Liver (tissue), 8 donors: ENCODE measurements at regions not wholly inside any gene's neighbourhood (a gene's known extent, or its start where the extent isn't known, plus 50 kb on each side); places are given as distances from the start of the nearest gene placed in this dataset.

ENCODE experiments used
- DNase-seq: peaks from one replicate; pipeline ENCODE4 v3.0.0-alpha.2; 2017; ENCODE audit warnings: low spot score
- H3K27ac ChIP-seq, 2 donors: one replicate each; pipeline ENCODE4 v1.7.0; 2013; ENCODE audit warnings: inconsistent platforms in 2 of 2, low read length in 2 of 2, control low read depth in 1 of 2, low read depth in 1 of 2, mild to moderate bottlenecking in 1 of 2
- H3K27me3 ChIP-seq, 4 donors: one replicate each; pipeline versions ENCODE4 v1.6.1 to v1.7.0; 2013; ENCODE audit warnings: low read length in 3 of 4, inconsistent platforms in 1 of 4, mild to moderate bottlenecking in 1 of 4, moderate library complexity in 1 of 4; ENCODE audit not compliant: control insufficient read depth in 4 of 4, insufficient read depth in 4 of 4
- H3K36me3 ChIP-seq, 4 donors: one replicate each; pipeline versions ENCODE4 v1.6.1 to v1.7.0; 2013; ENCODE audit warnings: low read length in 3 of 4, mild to moderate bottlenecking in 3 of 4, low read depth in 1 of 4, moderate library complexity in 1 of 4; ENCODE audit not compliant: control insufficient read depth in 4 of 4, insufficient read depth in 3 of 4
- H3K4me1 ChIP-seq, 4 donors: one replicate each; pipeline versions ENCODE4 v1.6.1 to v1.7.0; 2013; ENCODE audit warnings: low read length in 3 of 4, mild to moderate bottlenecking in 3 of 4, moderate library complexity in 1 of 4; ENCODE audit not compliant: control insufficient read depth in 4 of 4, insufficient read depth in 4 of 4
- H3K4me3 ChIP-seq, 3 donors: one replicate each; pipeline versions ENCODE4 v1.6.1 to v1.7.0; 2013; ENCODE audit warnings: low read length in 3 of 3, control low read depth in 1 of 3, low read depth in 1 of 3, mild to moderate bottlenecking in 1 of 3
- H3K9ac ChIP-seq, 2 donors: one replicate each; pipeline ENCODE4 v1.7.0; 2013; ENCODE audit warnings: low read length in 2 of 2, mild to moderate bottlenecking in 2 of 2, moderate library complexity in 2 of 2, control low read depth in 1 of 2, low read depth in 1 of 2
- H3K9me3 ChIP-seq, 4 donors: one replicate each; pipeline versions ENCODE4 v1.6.1 to v1.7.0; 2013; ENCODE audit warnings: low read length in 3 of 4; ENCODE audit not compliant: control insufficient read depth in 4 of 4
- CTCF ChIP-seq: fragments of 150-350 bp; IDR thresholded peaks from 2 replicates; pipeline ENCODE4 v1.5.1; 2017; ENCODE audit warnings: improper control_type of control experiment, low read depth, low read length; ENCODE audit not compliant: missing input control
- EGR1 ChIP-seq, 2 donors: IDR thresholded peaks; 2 replicates each; pipeline ENCODE4 v1.6.1; 2016 to 2018; ENCODE audit warnings: antibody characterized with exemption in 2 of 2, low read depth in 2 of 2
- FOXA1 ChIP-seq: IDR thresholded peaks from 2 replicates; pipeline ENCODE4 v1.6.1; 2016; ENCODE audit warnings: antibody characterized with exemption
- FOXA2 ChIP-seq: IDR thresholded peaks from 2 replicates; pipeline ENCODE4 v1.6.1; 2016; ENCODE audit warnings: antibody characterized with exemption
- GABPA ChIP-seq, 2 donors: IDR thresholded peaks in 1 of 2; conservative IDR thresholded peaks in 1 of 2; 2 replicates each; pipeline ENCODE4 v1.6.1; 2016; ENCODE audit warnings: antibody characterized with exemption in 2 of 2, mild to moderate bottlenecking in 1 of 2, moderate library complexity in 1 of 2
- HNF4A ChIP-seq, 2 donors: conservative IDR thresholded peaks; 2 replicates each; pipeline ENCODE4 v1.6.1; 2016; ENCODE audit warnings: antibody characterized with exemption in 2 of 2, mild to moderate bottlenecking in 2 of 2
- HNF4G ChIP-seq: IDR thresholded peaks from 2 replicates; pipeline ENCODE4 v1.6.1; 2016; ENCODE audit warnings: antibody characterized with exemption
- JUND ChIP-seq, 2 donors: IDR thresholded peaks; 2 replicates each; pipeline ENCODE4 v1.6.1; 2016; ENCODE audit warnings: antibody characterized with exemption in 2 of 2
- NR2F2 ChIP-seq: IDR thresholded peaks from 2 replicates; pipeline ENCODE4 v1.6.1; 2016; ENCODE audit warnings: antibody characterized with exemption
- RAD21 ChIP-seq, 2 donors: IDR thresholded peaks; 2 replicates each; pipeline ENCODE4 v1.6.1; 2016; ENCODE audit warnings: antibody characterized with exemption in 2 of 2, mild to moderate bottlenecking in 2 of 2
- RXRA ChIP-seq, 2 donors: IDR thresholded peaks; 2 replicates each; pipeline ENCODE4 v1.6.1; 2017 to 2018; ENCODE audit warnings: antibody characterized with exemption in 2 of 2, mild to moderate bottlenecking in 1 of 2
- SP1 ChIP-seq: IDR thresholded peaks from 2 replicates; pipeline ENCODE4 v1.6.1; 2018; ENCODE audit warnings: antibody characterized with exemption, mild to moderate bottlenecking
- TAF1 ChIP-seq: conservative IDR thresholded peaks from 2 replicates; pipeline ENCODE4 v1.6.1; 2016; ENCODE audit warnings: antibody characterized with exemption, mild to moderate bottlenecking
- YY1 ChIP-seq: IDR thresholded peaks from 2 replicates; pipeline ENCODE4 v1.6.1; 2016; ENCODE audit warnings: antibody characterized with exemption, mild to moderate bottlenecking
- ZBTB33 ChIP-seq: IDR thresholded peaks from 2 replicates; pipeline ENCODE4 v1.6.1; 2016; ENCODE audit warnings: antibody characterized with exemption
- WGBS: extraction: QIAGEN DNeasy Blood & Tissue Kit; methylation state at CpG from one replicate; pipeline ENCODE4 v1.1.7; 2013; 5-methylcytosine and 5-hydroxymethylcytosine counted together
- TF ChIP-seq, protein P1 (sequence below): IDR thresholded peaks from 2 replicates; pipeline ENCODE4 v1.6.1; 2016; ENCODE audit warnings: antibody characterized with exemption
- TF ChIP-seq, protein P2 (sequence below): IDR thresholded peaks from 2 replicates; pipeline ENCODE4 v1.6.1; 2016; ENCODE audit warnings: antibody characterized with exemption, mild to moderate bottlenecking
- TF ChIP-seq, protein P3 (sequence below): IDR thresholded peaks from 2 replicates; pipeline ENCODE4 v1.6.1; 2016; ENCODE audit warnings: antibody characterized with exemption
- donor health status: healthy.
- donor health status: healthy.
- donor health status: healthy.
- donor health status: healthy.
- donor health status: healthy.

DNA sequence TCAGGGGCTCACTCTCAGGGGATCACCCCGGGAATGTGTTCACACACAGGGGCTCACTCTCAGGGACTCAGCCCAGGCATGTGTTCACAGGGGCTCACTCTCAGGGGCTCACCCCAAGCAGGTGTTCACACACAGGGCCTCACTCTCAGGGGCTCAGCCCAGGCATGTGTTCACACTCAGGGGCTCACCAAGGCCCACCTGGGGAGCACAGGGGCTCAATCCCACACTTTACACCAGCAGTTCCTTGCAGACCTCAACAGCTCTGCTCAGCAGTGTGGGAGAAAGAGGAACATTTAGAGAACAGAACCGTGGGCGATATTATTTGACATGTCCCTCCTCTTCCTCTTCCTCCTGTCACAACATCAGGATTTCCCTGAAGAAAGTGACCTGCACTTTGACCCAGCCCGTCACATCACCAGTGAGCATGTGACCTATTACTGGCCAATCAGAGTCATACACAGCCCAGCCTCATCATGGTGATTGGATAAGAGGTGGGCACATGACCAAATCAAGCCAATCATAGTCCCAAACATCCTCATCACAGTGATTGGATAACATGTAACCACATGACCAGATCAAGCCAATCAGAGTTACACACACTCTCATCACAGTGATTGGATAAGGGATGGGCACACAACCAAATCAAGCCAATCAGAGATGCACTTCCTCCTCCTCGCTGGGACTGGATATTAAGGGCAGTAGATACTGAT lies 359.4 kb upstream of the SFSWAP start:
- Histone ChIP-seq H3K9me3 (peaks cover 0 to 8% (median 0%) of the 10 kb centered on the region in 4 donors), H3K4me1 (no peaks in the 10 kb centered on the region), H3K9ac (no peak overlapping the region), H3K36me3 (no peaks in the 10 kb centered on the region), H3K27me3 (peaks cover 0 to 12% (median 2%) of the 10 kb centered on the region in 4 donors), H3K27ac (no peak overlapping the region), H3K4me3 (no peak overlapping the region)
- no peak for DNase-seq
- 79% methylated on average over 5 of the region's 5 CpGs for WGBS
- TF ChIP-seq SP1: no peak
- no peak for TF ChIP-seq EGR1 (IDR thresholded peaks at IDR 0.05; ENCODE audit: low read depth in 2 of 2)
- TF ChIP-seq, protein P1, sequence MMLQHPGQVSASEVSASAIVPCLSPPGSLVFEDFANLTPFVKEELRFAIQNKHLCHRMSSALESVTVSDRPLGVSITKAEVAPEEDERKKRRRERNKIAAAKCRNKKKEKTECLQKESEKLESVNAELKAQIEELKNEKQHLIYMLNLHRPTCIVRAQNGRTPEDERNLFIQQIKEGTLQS: no peak
- TF ChIP-seq ZBTB33: no peak
- TF ChIP-seq NR2F2: no peak
- TF ChIP-seq, protein P2, sequence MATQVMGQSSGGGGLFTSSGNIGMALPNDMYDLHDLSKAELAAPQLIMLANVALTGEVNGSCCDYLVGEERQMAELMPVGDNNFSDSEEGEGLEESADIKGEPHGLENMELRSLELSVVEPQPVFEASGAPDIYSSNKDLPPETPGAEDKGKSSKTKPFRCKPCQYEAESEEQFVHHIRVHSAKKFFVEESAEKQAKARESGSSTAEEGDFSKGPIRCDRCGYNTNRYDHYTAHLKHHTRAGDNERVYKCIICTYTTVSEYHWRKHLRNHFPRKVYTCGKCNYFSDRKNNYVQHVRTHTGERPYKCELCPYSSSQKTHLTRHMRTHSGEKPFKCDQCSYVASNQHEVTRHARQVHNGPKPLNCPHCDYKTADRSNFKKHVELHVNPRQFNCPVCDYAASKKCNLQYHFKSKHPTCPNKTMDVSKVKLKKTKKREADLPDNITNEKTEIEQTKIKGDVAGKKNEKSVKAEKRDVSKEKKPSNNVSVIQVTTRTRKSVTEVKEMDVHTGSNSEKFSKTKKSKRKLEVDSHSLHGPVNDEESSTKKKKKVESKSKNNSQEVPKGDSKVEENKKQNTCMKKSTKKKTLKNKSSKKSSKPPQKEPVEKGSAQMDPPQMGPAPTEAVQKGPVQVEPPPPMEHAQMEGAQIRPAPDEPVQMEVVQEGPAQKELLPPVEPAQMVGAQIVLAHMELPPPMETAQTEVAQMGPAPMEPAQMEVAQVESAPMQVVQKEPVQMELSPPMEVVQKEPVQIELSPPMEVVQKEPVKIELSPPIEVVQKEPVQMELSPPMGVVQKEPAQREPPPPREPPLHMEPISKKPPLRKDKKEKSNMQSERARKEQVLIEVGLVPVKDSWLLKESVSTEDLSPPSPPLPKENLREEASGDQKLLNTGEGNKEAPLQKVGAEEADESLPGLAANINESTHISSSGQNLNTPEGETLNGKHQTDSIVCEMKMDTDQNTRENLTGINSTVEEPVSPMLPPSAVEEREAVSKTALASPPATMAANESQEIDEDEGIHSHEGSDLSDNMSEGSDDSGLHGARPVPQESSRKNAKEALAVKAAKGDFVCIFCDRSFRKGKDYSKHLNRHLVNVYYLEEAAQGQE: no peak
- no peak for TF ChIP-seq RAD21 (IDR thresholded peaks at IDR 0.05)
- TF ChIP-seq HNF4A (conservative IDR thresholded peaks at IDR 0.05): no peak
- TF ChIP-seq RXRA (IDR thresholded peaks at IDR 0.05): no peak
- no peak for TF ChIP-seq CTCF
- TF ChIP-seq HNF4G: no peak
- no peak for TF ChIP-seq FOXA2
- TF ChIP-seq TAF1: no peak
- TF ChIP-seq FOXA1: no peak
- TF ChIP-seq JUND (IDR thresholded peaks at IDR 0.05): no peak
- no peak for TF ChIP-seq YY1
- TF ChIP-seq, protein P3, sequence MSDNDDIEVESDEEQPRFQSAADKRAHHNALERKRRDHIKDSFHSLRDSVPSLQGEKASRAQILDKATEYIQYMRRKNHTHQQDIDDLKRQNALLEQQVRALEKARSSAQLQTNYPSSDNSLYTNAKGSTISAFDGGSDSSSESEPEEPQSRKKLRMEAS: no peak
- TF ChIP-seq GABPA (IDR thresholded peaks at IDR 0.05 in 1 of 2, conservative IDR thresholded peaks at IDR 0.05 in 1 of 2): no peak
